OCI-LY1 (cell line): ENCODE measurements at regions not wholly inside any gene's neighbourhood (a gene's known extent, or its start where the extent isn't known, plus 50 kb on each side); places are given as distances from the start of the nearest gene placed in this dataset.
"Not testable (repeated sequence)": the region's sequence is repeated elsewhere in the genome, so short reads cannot be mapped to it uniquely, and the experiment has no call there.

Experiments used
- EZH2 ChIP-seq: fragments of 200-600 bp; sonication (generic), shearing (Covaris generic); IDR thresholded peaks from 2 replicates; pipeline ENCODE4 v1.8.0; 2017; ENCODE audit warnings: borderline replicate concordance, mixed run types, mild to moderate bottlenecking, antibody characterized with exemption, low read length, moderate library complexity, mixed read lengths
- TF ChIP-seq, protein P1 (sequence below): fragments of 200-600 bp; sonication (generic), shearing (Covaris generic); IDR thresholded peaks from 2 replicates; pipeline ENCODE4 v1.5.1; 2017; ENCODE audit warnings: mild to moderate bottlenecking, antibody characterized with exemption, low read length, moderate library complexity, mixed read lengths

DNA sequence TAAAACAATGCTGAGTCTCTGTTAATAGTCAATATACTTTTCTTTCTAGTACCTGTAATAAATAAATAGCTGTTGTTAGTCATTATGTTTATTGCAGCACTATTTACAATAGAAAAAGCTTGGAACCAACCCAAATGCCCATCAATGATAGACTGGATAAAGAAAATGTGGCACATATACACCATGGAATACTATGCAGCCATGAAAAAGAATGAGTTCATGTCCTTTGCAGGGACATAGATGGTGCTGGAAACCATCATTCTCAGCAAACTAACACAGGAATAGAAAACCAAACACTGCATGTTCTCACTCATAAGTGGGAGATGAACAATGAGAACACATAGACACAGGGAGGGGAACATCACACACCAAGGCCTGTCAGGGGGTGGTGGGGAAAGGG lies 1341.9 kb upstream of the PCDH7 start:
- TF ChIP-seq, protein P1, sequence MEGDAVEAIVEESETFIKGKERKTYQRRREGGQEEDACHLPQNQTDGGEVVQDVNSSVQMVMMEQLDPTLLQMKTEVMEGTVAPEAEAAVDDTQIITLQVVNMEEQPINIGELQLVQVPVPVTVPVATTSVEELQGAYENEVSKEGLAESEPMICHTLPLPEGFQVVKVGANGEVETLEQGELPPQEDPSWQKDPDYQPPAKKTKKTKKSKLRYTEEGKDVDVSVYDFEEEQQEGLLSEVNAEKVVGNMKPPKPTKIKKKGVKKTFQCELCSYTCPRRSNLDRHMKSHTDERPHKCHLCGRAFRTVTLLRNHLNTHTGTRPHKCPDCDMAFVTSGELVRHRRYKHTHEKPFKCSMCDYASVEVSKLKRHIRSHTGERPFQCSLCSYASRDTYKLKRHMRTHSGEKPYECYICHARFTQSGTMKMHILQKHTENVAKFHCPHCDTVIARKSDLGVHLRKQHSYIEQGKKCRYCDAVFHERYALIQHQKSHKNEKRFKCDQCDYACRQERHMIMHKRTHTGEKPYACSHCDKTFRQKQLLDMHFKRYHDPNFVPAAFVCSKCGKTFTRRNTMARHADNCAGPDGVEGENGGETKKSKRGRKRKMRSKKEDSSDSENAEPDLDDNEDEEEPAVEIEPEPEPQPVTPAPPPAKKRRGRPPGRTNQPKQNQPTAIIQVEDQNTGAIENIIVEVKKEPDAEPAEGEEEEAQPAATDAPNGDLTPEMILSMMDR = not testable (repeated sequence)
- not testable (repeated sequence) for TF ChIP-seq EZH2
